ELF-1 (cell line): ENCODE measurements at regions not wholly inside any gene's neighbourhood (a gene's known extent, or its start where the extent isn't known, plus 50 kb on each side); places are given as distances from the start of the nearest gene placed in this dataset.
"Not testable (repeated sequence)": the region's sequence is repeated elsewhere in the genome, so short reads cannot be mapped to it uniquely, and the experiment has no call there.

ENCODE experiments used
- DNase-seq: peaks from one replicate; pipeline ENCODE4 v3.0.0-alpha.2; 2016; ENCODE audit warnings: low read depth, low spot score

DNA sequence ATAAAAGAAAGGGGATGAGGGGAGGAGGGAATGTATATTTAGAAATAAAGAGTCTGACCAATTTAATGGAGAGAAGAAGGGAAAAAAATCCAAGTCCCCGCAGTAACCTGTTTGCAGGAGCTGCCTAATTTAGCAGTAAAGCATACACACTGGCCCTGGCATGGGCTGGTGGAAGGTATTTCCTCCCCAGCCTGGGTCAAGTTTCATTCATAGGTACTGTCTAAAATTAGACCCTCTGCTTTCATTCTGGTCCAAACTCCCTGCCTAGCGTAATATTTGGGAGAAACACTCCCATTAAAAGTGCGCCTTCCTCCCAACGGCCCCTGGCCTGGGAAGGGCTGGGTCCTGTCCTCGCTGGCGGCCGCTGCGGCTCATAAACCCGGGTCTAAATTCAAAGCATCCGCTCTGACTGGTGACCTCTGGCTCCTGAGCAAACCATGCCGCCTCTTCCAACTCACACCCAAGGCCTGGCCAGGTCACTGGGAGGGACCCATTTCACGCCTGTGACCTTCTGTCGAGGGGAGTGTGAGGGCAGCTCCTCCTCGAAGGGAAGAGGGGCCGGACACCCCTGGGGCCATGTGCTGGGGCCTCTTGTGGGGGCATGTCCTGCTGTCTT, 123.2 kb downstream of the FGF18 start:
- DNase-seq, result no peak

DNA sequence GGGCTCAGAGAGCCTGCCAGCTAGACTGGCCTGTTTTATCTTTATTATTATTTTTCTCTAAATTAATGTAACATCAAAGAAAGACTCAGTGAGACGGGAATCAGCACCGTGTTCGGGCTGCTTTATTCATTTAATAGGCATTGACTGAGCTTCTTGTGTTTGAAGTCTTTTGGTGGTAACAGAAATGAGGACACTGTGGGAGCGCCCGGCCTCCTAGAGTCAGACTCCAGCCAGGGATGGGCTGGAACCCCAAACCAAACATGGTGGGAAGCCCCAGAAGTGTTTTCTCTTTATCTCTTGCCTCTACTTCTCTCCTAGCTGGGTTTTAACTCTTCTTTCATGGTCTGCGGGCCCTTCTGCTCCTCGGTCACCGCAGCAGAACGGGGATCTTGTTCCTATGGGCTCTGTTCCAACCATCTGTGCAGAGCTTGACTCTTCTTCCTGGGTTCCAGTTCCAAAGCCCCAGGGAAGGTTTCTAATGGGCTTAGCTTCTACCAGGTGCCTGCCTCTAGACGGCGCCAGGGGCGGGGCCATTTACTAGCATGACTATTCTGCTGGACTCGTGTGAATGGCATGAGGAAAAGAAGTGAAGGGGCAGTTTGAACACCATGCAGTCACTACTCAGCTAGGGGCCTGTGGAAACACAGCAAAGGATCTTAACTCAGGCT, 123.8 kb downstream of the FGF18 start:
- DNase-seq, result no peak

DNA sequence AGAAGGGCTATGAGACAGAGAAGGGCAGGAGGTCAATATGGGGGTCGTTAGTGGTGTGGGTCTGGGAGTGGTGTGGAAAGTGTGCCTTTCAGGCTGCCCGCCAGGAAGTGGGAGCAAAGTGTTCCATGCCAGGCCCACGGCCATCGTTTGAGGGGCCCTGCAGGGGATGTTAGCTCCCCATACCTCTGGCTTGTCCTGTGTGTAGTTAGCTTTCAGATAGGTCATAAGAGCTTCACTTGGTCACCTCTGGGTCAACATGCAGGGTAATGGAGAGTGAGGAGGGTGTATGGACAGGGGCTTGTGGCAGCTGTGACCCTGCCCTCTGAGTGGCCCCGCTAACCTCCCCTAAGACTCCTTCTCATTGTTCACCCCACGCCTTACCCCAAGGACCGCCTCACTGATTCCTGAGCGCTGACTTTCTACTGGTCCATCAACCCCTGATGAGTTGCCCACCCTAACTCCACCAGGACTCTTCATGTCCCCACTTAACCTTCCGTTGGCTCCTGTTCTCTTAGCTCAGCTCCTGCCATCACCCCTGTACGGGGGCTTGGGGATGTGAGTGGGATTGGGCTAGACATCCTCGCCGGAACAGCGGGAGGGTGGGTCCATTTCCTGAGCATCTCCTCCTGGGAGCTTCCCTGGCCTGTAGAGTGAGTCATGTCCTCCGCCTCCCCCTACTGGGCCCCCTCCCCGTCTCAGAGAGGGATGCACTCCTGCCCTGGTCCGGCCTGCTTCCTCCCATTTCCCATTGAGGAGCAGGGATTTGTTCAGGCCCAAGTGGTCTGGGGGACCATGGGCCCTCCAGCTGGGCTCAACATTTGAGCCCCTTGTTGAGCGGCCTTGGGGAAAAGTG, 125.7 kb downstream of the FGF18 start:
- no peak for DNase-seq

DNA sequence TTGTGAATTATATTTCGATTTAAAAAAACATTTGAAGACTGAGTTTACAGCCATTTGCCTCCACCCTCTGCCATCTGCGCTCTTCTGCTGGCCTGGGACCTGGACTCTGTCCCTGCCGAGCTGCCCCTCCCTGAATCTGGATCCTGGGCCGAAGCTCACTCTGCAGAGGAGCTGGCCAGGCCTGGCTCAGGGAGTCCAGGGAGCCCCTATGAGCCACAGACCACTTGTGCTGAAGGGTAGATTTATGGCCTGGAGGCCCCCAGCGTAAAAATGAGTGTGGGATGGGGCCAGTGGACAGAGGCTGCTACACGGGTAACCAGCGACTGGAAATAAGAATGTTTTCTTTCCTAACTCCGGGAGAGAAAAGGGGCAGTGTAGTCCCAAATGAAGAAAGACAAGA, 129.8 kb downstream of the FGF18 start:
- no peak for DNase-seq

DNA sequence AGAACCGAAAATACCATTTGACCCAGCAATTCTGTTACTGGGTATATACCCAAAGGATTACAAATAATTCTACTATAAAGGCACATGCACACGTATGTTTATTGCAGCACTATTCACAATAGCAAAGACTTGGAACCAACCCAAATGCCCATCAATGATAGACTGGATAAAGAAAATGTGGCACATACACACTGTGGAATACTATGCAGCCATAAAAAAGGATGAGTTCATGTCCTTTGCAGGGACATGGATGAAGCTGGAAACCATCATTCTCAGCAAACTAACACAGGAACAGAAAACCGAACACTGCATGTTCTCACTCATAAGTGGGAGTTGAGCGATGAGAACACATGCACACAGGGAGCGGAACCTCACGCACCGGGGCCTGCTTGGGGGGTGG, 134.4 kb downstream of the FGF18 start:
- not testable (repeated sequence) for DNase-seq

DNA sequence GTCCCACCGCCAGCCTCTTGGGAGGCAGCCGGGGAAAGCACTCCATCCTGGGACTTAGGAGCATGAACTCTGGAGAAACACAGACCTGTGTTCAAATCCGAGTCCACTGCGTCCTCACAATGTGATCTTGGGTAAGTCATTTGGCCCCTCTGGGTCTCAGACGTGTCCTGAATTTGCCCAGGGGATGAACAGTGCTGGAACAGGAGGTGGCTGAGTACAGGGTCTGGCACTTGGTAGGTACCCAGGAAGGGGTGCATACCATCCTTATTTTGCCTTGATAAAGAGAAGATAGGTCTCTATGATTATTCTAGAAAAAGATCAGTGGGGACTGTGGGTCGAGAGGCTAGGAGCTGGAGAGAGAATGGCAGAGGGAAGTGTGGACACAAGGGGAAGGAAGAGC, 135.7 kb downstream of the FGF18 start:
- DNase-seq, result no peak

DNA sequence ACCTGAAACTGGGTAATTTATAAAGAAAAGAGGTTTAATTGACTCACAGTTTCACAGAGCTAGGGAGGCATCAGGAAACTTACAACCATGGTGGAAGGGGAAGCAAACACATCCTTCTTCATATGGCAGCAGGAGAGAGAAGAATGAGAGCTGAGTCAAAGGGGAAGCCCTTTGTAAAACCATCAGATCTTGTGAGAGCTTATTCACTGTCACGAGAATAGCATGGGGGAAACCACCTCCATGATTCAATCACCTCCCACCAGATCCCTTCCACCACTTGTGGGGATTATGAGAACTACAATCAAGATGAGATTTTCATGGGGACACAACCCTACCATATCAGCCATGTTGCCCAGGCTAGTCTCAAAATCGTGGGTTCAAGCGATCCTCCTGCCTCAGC, 143.4 kb downstream of the FGF18 start:
- DNase-seq, result no peak

DNA sequence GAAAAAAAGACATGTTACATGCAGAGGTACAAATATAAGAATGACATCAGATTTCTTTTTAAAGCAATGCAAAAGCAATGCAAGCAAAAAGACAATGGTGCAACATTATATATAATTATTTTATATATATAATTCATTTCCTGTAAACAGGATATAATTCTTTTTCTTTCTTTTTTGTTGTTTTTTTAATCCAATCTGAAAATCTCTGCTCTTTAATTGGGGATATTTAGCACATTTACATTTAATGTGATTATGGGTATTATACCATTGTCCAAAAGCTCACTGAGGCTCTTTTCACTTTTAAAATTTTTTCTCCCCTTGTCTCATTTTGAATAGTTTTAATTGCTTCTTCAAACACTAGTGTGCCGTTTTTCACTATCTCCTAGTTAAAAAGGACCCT, 148.9 kb downstream of the FGF18 start:
- no peak for DNase-seq

DNA sequence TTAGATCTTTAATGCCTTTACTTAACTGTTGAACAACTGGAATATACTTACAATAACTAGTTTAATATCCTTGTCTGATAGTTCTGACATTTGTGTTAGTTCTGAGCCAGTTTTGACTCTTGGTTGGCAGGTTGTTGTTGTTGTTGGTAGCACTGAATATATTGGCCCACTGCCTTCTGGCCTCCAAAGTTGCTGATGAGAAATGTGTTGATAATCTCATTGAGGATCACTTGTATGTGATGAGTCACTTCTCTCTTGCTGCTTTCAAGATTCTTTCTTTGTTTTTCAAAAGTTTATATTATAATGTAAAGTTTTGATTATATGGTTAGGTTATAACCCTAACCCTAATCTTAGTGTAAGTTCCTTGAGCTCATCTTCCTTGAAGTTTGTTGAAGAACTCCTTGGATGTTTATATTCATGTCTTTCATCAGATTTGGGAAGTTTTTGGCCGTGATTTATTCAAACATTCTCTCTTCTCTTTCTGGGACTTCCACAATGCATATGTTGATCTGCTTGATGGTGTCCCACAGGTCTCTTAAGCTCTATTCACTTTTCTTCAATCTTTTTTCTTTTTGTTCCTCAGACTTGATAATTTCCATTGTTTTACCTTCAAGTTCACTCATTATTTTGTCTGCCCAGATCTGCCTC, 149.7 kb downstream of the FGF18 start:
- DNase-seq, result no peak

DNA sequence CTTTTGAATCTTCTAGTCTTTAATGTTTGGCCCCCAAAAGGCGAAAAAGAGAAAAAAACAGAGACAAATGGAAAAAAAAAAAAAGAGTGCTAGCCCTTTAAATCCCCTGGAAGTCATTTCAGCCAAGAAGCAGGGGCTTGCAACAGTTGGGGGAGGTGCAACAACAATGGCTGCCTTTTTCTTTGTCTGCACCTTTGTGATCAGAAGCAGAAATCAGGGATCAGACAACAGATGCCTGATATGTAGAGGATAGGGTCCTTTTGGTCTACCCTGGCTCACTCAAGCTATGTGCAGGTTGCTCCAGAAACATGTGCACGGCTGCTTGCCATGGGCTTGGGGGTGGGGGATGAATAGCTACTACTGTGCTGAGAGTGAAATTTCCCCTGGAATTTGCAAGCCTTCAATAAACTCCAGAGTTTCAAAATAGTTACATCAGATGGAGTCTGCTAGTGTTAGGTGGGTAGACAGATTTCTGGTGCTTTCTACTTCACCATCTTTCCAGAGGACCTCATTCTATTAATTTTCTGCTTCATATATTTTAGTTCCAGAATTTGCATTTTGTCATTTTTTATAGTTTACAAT, 150.9 kb downstream of the FGF18 start:
- peak; percentile 21 for DNase-seq

DNA sequence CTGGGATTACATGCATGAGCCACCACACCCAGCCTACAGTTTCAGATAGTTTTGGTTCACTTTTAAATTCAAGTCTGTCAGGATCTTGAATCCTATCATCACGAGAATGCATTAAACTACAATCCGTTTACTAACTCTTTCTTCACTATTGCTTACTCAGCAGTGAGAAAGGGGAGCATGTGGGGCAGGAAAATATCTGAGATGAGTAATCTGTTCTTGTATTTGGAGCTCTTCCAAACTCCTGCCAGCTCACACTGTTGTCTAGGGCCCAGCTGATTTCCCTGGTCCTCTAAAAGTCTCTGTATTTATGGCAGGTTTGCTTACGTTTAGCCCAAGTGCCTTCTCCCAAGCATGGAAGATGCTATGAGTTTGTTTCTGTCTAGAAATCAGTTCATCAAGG, 152.2 kb downstream of the FGF18 start:
- no peak for DNase-seq

DNA sequence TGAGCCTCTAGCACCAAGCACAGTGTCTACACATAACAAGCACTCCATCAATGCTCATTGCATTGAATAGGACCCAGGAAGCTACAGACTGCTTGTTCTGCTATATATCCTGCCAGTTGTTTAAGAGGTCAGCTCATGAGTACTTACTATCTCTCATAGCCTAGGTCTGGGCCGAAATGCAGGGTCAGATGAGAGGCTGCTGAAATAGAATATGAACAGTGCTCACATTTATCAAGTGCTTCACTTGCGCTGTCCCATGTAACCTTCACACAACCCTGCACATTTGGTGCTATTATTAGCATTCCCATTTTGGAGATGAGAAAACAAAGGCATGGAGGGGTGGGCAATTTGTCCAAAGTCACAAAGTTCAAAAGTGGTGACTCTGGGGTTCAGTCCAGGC, 153.6 kb downstream of the FGF18 start:
- DNase-seq, result no peak

DNA sequence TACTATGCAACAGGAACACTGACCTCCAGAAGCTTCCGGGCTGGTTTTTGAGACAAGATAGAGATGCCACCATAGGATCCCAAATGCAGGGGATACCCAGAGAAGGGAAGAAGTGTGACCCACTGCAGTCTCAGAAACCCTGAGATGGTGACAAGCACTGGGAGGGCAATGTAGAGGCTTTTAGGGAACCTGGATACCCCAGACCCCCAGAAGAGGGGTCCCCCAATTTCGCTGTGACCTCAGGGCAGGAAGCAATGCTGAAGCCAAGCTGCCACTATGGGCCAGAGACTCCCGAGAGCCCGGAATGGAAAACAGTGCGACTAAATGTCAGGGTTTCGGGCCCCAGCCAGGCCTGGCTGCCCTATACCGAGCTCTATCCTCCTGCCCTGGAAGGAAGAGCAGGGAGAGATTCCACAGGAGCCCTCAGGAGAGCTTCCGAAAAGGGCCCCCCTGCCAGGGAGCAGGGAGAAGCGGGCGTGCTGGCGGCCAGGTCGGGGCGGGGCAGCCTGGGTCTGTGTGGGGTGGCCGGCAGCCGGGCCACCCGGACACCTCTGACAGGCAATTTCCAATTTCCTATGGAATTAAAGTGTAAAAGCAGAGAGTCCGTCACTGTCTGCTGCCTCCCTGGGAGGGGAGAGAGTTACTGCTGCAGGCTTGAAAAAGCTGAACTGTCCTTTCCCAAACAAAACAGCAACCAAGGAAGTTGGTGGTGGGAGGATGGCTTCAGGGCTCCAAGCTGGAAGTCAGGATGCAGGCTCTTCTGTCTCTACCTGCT, 154.2 kb downstream of the FGF18 start:
- DNase-seq, result peak; percentile 43

DNA sequence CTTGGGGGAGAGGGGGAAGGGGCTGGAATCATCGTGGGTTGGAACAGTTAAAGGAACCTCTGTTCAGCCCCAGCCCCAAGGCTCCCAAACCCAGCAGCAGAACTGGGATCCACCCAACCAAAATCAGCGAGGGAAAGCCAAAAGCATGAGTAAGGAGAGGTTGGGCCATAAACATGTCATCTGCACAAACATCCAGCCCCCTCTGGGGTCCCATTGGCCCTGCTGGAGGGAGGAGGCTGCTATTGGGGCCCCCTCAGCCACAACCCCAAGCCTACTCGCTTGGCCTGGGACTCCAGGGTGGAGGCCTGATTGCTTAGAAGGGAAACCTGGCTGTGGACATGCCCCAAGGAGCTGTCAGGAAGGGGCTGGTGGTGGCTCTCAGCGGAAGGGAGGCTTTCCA, 154.9 kb downstream of the FGF18 start:
- DNase-seq, result no peak

DNA sequence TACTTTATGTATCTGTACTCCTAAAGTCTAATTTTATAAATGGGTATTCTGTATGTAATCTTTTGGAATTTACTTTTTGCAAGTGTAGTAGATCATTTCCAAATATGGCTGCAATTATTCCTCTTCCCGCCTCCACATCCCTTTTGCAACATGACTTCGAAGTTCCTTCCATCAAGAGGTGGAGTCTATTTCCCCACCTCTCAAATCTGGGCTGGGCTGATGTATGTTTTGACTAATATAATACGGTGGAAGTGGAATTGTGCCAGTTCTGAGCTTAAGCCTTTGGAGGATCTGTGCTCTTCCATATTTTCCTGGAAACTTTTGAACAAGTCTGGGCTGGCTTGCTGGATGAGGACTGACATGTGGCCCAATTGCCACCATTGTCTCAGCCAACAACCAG, 155.9 kb downstream of the FGF18 start:
- no peak for DNase-seq

DNA sequence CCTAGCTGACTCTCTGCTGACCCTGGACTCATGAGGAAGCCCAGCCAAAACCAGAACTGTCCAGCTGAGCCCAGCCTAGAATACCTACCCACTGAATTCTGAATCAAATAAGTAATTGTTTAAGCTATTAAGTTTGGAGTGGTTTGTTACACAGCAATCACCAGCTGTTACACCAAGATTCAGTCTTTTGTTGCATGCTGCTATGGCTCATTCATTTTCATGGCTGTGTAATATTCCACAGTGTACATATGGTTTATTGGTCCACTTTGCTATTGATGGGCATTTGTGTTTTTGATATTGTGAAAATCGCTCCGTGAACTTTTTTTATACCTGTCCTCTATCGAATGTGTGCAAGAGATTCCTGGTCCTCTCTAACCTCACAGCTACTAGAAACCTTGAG, 156.4 kb downstream of the FGF18 start:
- DNase-seq, result no peak

DNA sequence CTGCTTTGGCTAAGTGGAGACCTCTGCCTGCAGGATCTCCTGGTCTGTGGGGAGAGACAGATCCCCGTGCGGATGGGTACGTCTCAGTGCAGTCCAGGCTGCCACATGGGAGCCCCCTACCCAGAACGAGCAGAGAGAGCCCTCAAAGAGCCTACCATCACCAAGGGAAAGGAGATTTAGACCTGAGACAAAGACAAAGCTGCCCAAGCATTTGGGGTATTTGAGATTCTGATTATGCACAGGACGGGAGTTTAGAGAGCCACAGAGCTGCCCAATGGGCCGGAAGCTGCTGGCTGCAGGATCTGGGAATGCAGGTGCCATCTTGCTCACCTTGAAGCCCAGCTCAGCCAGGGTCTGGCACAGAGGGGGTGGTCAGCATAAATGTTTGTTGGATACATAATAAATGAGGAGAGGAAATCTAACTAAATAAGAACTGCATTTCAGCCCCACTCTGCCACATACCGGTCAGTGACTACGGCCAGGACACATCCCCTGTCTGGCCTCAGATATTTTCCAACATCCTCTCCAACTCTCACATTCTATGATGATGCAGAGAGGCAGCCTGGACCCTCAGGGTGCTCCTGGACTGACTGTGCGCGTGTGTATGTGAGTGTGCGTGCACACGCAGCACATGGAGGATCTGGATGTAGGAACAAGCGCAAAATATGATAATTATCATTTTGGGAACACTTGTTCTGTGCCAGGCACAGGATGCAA, 157.8 kb downstream of the FGF18 start:
- no peak for DNase-seq

DNA sequence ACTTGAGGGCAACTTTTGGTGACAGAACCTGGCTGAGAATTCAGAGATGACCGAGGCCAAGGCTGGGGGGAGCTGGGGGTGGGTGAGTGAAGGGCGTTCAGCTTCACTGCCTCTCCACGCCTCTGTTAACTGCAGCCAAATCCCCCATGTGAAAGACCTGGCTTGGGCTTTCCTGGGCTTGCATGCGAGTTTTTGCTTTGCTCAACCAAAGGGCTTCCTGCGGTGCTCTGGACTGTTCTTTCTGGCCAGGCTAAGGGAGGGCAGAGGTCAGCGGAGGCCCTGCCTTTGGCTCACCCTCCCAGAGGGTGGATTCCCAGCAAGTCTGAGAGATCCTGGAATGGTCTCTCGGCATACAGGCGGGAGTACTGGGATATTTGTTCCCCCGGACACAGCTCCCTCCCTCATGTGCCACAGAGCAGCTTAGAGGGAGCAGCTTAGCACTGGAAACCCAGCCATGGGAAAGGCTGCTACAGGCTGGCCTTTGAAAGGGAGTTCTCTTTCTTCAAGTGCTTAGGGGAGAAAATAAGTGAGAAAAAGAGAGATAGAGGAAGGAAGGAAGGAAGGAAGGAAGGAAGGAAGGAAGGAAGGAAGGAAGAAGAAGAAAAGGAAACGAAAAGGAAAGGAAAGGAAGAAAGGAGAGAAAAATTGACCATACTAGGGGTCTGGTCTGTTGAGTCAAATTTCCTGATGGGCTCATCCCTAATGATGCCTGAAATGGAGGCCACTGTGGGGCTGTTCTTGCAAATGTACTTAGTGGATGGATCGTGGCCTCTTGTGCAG, 158.8 kb downstream of the FGF18 start:
- DNase-seq, result peak; percentile 63

DNA sequence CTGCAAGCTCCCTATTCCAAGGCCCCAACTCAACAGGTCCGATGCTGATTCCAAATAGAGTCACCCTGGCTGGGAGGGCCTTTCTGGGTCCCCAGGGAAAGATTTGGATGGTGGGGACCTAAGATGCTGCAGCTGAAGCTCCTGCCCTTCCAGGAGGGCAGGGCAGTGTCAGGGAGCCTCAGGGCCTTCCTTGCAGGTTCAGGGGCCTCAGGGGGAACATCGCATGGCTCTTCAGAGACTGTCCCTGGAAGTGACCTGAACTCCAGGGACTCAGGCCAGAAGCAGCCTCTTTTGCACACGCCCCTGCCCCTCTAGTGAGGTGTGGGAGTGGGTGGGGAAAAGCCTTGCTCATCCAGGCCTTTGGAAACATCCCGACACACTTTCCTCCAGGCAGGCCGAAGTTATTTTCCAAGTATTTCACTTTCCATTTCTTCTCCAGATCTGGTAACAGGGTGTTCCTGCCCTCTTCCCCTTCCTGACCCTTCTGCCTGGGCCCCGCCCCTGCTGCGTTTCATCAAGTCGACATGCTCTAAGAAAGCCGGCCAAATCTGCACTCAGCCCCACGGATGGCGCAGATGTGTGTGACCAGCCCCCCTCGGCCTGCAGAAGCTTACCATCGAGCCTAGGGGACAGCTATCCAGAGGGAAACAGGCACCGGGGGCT, 159.5 kb downstream of the FGF18 start:
- DNase-seq, result no peak
